GM23338 (cell line): ENCODE measurements at regions not wholly inside any gene's neighbourhood (a gene's known extent, or its start where the extent isn't known, plus 50 kb on each side); places are given as distances from the start of the nearest gene placed in this dataset.

Experiments used
- ATAC-seq: fragments of 200-7000 bp; cut with Tn5 transposase; 3 replicates; pipeline ENCODE4 v1.9.1; 2020
- DNase-seq: peaks from one replicate; pipeline ENCODE4 v3.0.0-alpha.2; 2015; ENCODE audit warnings: low spot score
- H2AFZ ChIP-seq: fragments of 200-600 bp; sonication (generic); 2 replicates; pipeline ENCODE4 v1.8.0; 2016; ENCODE audit warnings: antibody characterized with exemption, mild to moderate bottlenecking, moderate library complexity
- H3F3A ChIP-seq: fragments of 200-600 bp; sonication (generic); replicated peaks from 2 replicates; pipeline ENCODE4 v1.8.0; 2017; ENCODE audit warnings: antibody characterized with exemption, mixed run types, low read depth
- H3K27ac ChIP-seq: fragments of 200-600 bp; sonication (generic); 2 replicates; pipeline ENCODE4 v1.6.1; 2016; ENCODE audit warnings: low read depth
- H3K27me3 ChIP-seq: fragments of 200-600 bp; sonication (generic); 2 replicates; pipeline ENCODE4 v1.8.0; 2016; ENCODE audit warnings: mild to moderate bottlenecking, mixed run types, moderate library complexity; ENCODE audit not compliant: insufficient read depth
- H3K36me3 ChIP-seq: fragments of 200-600 bp; sonication (generic); 2 replicates; pipeline ENCODE4 v1.8.0; 2016; ENCODE audit warnings: mild to moderate bottlenecking; ENCODE audit not compliant: insufficient read depth
- H3K4me1 ChIP-seq: fragments of 200-600 bp; sonication (generic); 2 replicates; pipeline ENCODE4 v1.8.0; 2016; ENCODE audit warnings: mild to moderate bottlenecking, moderate library complexity; ENCODE audit not compliant: insufficient read depth
- H3K4me2 ChIP-seq: fragments of 200-600 bp; sonication (generic); 2 replicates; pipeline ENCODE4 v1.7.1; 2017; ENCODE audit warnings: mixed run types
- H3K4me3 ChIP-seq: fragments of 200-600 bp; sonication (generic); 2 replicates; pipeline ENCODE4 v1.6.1; 2016; ENCODE audit warnings: mixed run types
- H3K79me2 ChIP-seq: fragments of 200-600 bp; sonication (generic); replicated peaks from 2 replicates; pipeline ENCODE4 v1.8.0; 2017; ENCODE audit warnings: mild to moderate bottlenecking; ENCODE audit not compliant: insufficient read depth
- H3K9me2 ChIP-seq: fragments of 200-600 bp; sonication (generic); 2 replicates; pipeline ENCODE4 v1.8.0; 2017; ENCODE audit not compliant: insufficient read depth
- H4K20me1 ChIP-seq: fragments of 200-600 bp; sonication (generic); replicated peaks from 2 replicates; pipeline ENCODE4 v1.8.0; 2017; ENCODE audit warnings: mild to moderate bottlenecking; ENCODE audit not compliant: insufficient read depth
- H3K27ac Mint-ChIP-seq: 2 replicates; pipeline ENCODE4 v1.8.0; 2020; ENCODE audit warnings: inconsistent platforms, mild to moderate bottlenecking, moderate library complexity, mixed read lengths
- H3K27me3 Mint-ChIP-seq: 3 replicates; pipeline ENCODE4 v1.8.0; 2022; ENCODE audit warnings: low read depth, mild to moderate bottlenecking, moderate library complexity, mixed read lengths, inconsistent platforms; ENCODE audit not compliant: insufficient read depth, poor library complexity
- H3K36me3 Mint-ChIP-seq: 3 replicates; pipeline ENCODE4 v1.8.0; 2021; ENCODE audit warnings: low read depth, mild to moderate bottlenecking, inconsistent platforms, moderate library complexity, mixed read lengths
- H3K4me1 Mint-ChIP-seq: 3 replicates; pipeline ENCODE4 v1.8.0; 2020; ENCODE audit warnings: mild to moderate bottlenecking, inconsistent platforms, mixed read lengths
- H3K4me3 Mint-ChIP-seq: 3 replicates; pipeline ENCODE4 v1.8.0; 2021; ENCODE audit warnings: moderate library complexity, mild to moderate bottlenecking, inconsistent platforms, mixed read lengths
- H3K9me3 Mint-ChIP-seq: 3 replicates; pipeline ENCODE4 v1.8.0; 2020; ENCODE audit warnings: moderate library complexity, mild to moderate bottlenecking, inconsistent platforms, mixed read lengths
- CREB1 ChIP-seq: fragments of 250-450 bp; sonication (Bioruptor Pico); IDR thresholded peaks from 2 replicates; pipeline ENCODE4 v1.5.0; 2020; ENCODE audit warnings: low read depth, mild to moderate bottlenecking, moderate library complexity
- ETS1 ChIP-seq: IDR thresholded peaks from 2 replicates; pipeline ENCODE4 v1.6.1; 2016; ENCODE audit warnings: antibody characterized with exemption
- EZH2phosphoT487 ChIP-seq: fragments of 200-600 bp; sonication (generic); IDR thresholded peaks from one replicate; pipeline ENCODE4 v1.8.1; 2018; ENCODE audit warnings: antibody characterized with exemption; ENCODE audit not compliant: unreplicated experiment
- JUNB ChIP-seq: IDR thresholded peaks from one replicate; pipeline ENCODE4 v1.6.1; 2016; ENCODE audit warnings: antibody characterized with exemption; ENCODE audit not compliant: unreplicated experiment
- NANOG ChIP-seq: IDR thresholded peaks from 2 replicates; pipeline ENCODE4 v1.6.1; 2016; ENCODE audit warnings: antibody characterized with exemption, borderline replicate concordance
- POLR2AphosphoS5 ChIP-seq: IDR thresholded peaks from 2 replicates; pipeline ENCODE4 v1.6.1; 2016; ENCODE audit warnings: antibody characterized with exemption, low read depth
- REST ChIP-seq: IDR thresholded peaks from one replicate; pipeline ENCODE4 v1.6.1; 2018; ENCODE audit warnings: antibody characterized with exemption; ENCODE audit not compliant: unreplicated experiment
- STAT1 ChIP-seq: IDR thresholded peaks from one replicate; pipeline ENCODE4 v1.6.1; 2016; ENCODE audit warnings: antibody characterized with exemption; ENCODE audit not compliant: unreplicated experiment
- ZNF114 ChIP-seq: fragments of 250-450 bp; sonication (Bioruptor Pico); IDR thresholded peaks from 2 replicates; pipeline ENCODE4 v1.5.0; 2020; ENCODE audit warnings: mild to moderate bottlenecking, moderate library complexity

GRCh38 chrX:120735966-120736365, 106.1 kb upstream of the C1GALT1C1 start (continued):
- TF ChIP-seq ETS1, result no peak

- H3K27me3 Mint-ChIP-seq, result no peaks in the 10 kb centered on the region
- Histone ChIP-seq H3K4me3 (no peak overlapping the region), H3K9me2 (no peaks in the 10 kb centered on the region), H3F3A (no peaks in the 10 kb centered on the region), H3K36me3 (no peaks in the 10 kb centered on the region), H3K27ac (no peak overlapping the region), H4K20me1 (no peaks in the 10 kb centered on the region), H3K79me2 (no peaks in the 10 kb centered on the region), H2AFZ (no peak overlapping the region), H3K27me3 (no peaks in the 10 kb centered on the region), H3K4me2 (no peak overlapping the region), H3K4me1 (no peaks in the 10 kb centered on the region)
- no peaks in the 10 kb centered on the region for H3K9me3 Mint-ChIP-seq
- ATAC-seq, result no peak
- TF ChIP-seq CREB1, result no peak
- no peak for TF ChIP-seq POLR2AphosphoS5
- TF ChIP-seq NANOG, result no peak
- no peak for TF ChIP-seq JUNB
- TF ChIP-seq ETS1, result no peak
- no peak for TF ChIP-seq EZH2phosphoT487
- H3K36me3 Mint-ChIP-seq, result no peaks in the 10 kb centered on the region
- DNase-seq, result no peak
- H3K27ac Mint-ChIP-seq, result no peak overlapping the region
- peaks cover under 1% of the 10 kb centered on the region; the same call in 1 of the 3 replicates for H3K4me1 Mint-ChIP-seq
- H3K4me3 Mint-ChIP-seq, result no peak overlapping the region
These were observed 103.0 kb upstream of the C1GALT1C1 start for GRCh38 chrX:120732879-120733278.

GRCh38 chrX:120732461-120732860, 102.6 kb upstream of the C1GALT1C1 start:
- H3K79me2 ChIP-seq, result no peaks in the 10 kb centered on the region

More at GRCh38 chrX:120732461-120732860, 102.6 kb upstream of the C1GALT1C1 start:
- Histone ChIP-seq H3K4me3 (no peak overlapping the region), H3K27ac (no peak overlapping the region), H4K20me1 (no peaks in the 10 kb centered on the region), H3K4me1 (no peaks in the 10 kb centered on the region), H3F3A (no peaks in the 10 kb centered on the region), H3K9me2 (no peaks in the 10 kb centered on the region), H3K36me3 (no peaks in the 10 kb centered on the region), H2AFZ (no peak overlapping the region), H3K27me3 (no peaks in the 10 kb centered on the region), H3K4me2 (no peak overlapping the region)
- DNase-seq (no peak), ATAC-seq (no peak)
- H3K27me3 Mint-ChIP-seq, result no peaks in the 10 kb centered on the region
- H3K27ac Mint-ChIP-seq, result no peak overlapping the region
- H3K36me3 Mint-ChIP-seq, result no peaks in the 10 kb centered on the region
- H3K4me3 Mint-ChIP-seq, result no peak overlapping the region
- no peaks in the 10 kb centered on the region for H3K4me1 Mint-ChIP-seq
- no peak for TF ChIP-seq CREB1
- TF ChIP-seq REST, result no peak
- no peak for TF ChIP-seq NANOG
- TF ChIP-seq ZNF114, result no peak
- no peak for TF ChIP-seq STAT1
- TF ChIP-seq ETS1, result no peak
- H3K9me3 Mint-ChIP-seq, result no peaks in the 10 kb centered on the region
